DMS114 treated with DMSO at 0.1 percent for 48 hours (cell line): ENCODE measurements at regions not wholly inside any gene's neighbourhood (a gene's known extent, or its start where the extent isn't known, plus 50 kb on each side); places are given as distances from the start of the nearest gene placed in this dataset.

Experiments used
- DNase-seq: peaks from one replicate; lab custom pipeline; 2025; ENCODE audit not compliant: unreplicated experiment; lab: John Stamatoyannopoulos, UW

GRCh38 chr10:43772171-43772570 lies 123.5 kb upstream of the ZNF32 start:
- no peak for DNase-seq

GRCh38 chr10:43771675-43772074 lies 123.0 kb upstream of the ZNF32 start:
- no peak for DNase-seq

GRCh38 chr10:43765516-43765915 lies 116.8 kb upstream of the ZNF32 start:
- no peak for DNase-seq

GRCh38 chr10:43763846-43764245 lies 115.2 kb upstream of the ZNF32 start:
- DNase-seq = no peak

GRCh38 chr10:43760514-43760913 lies 111.8 kb upstream of the ZNF32 start:
- no peak for DNase-seq

- no peak for DNase-seq
These were observed 110.5 kb upstream of the ZNF32 start for GRCh38 chr10:43759216-43759615.

- no peak for DNase-seq
These were observed 107.7 kb upstream of the ZNF32 start for GRCh38 chr10:43756341-43756740.

GRCh38 chr10:43754569-43755260 lies 106.0 kb upstream of the ZNF32 start:
- DNase-seq = no peak

- no peak for DNase-seq
These were observed 104.8 kb upstream of the ZNF32 start for GRCh38 chr10:43753397-43754061.

GRCh38 chr10:43752682-43753081 lies 104.0 kb upstream of the ZNF32 start:
- no peak for DNase-seq

GRCh38 chr10:43751646-43752045 lies 103.0 kb upstream of the ZNF32 start:
- no peak for DNase-seq

- DNase-seq = no peak
These were observed 101.4 kb upstream of the ZNF32 start for GRCh38 chr10:43749940-43750552.

GRCh38 chr10:43749145-43749576 lies 100.5 kb upstream of the ZNF32 start:
- no peak for DNase-seq

GRCh38 chr10:43748560-43748959 lies 99.9 kb upstream of the ZNF32 start:
- no peak for DNase-seq

GRCh38 chr10:43746906-43747305 lies 98.2 kb upstream of the ZNF32 start:
- no peak for DNase-seq

- DNase-seq = no peak
These were observed 90.5 kb upstream of the ZNF32 start for GRCh38 chr10:43739161-43739560.

GRCh38 chr10:43737003-43737402 lies 88.3 kb upstream of the ZNF32 start:
- DNase-seq = no peak

GRCh38 chr10:43735907-43736306 lies 87.2 kb upstream of the ZNF32 start:
- no peak for DNase-seq

GRCh38 chr10:43734716-43735115 lies 86.0 kb upstream of the ZNF32 start:
- no peak for DNase-seq

GRCh38 chr10:43731486-43731885 lies 82.8 kb upstream of the ZNF32 start:
- DNase-seq = no peak

GRCh38 chr10:43728425-43728824 lies 79.7 kb upstream of the ZNF32 start:
- no peak for DNase-seq

- no peak for DNase-seq
These were observed 79.3 kb upstream of the ZNF32 start for GRCh38 chr10:43727935-43728334.
